ENCODE measurements at regions not wholly inside any gene's neighbourhood (a gene's known extent, or its start where the extent isn't known, plus 50 kb on each side); places are given as distances from the start of the nearest gene placed in this dataset.
"Not testable (repeated sequence)": the region's sequence is repeated elsewhere in the genome, so short reads cannot be mapped to it uniquely, and the experiment has no call there.

DNA sequence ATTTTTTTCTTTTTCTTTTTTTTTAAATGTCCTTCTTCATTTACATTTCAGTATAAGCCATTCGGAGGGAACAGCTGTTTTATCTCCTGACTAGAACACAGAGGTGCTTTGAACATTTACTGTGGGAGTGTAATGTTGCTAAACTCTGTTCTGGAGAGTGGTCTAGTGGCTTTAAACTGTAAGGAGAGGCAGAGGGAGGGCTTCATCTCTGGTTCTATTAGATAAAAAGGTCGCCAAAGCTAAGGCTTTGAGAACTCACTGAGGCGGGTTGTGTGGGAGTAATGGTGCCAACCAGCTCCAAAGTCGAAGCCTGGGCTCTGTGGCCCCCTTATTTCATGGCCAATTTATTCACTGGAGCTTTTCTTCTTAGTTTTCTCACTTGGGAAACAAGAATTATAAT, 133.2 kb downstream of the ANXA2 start:
- TF ChIP-seq, protein P1, sequence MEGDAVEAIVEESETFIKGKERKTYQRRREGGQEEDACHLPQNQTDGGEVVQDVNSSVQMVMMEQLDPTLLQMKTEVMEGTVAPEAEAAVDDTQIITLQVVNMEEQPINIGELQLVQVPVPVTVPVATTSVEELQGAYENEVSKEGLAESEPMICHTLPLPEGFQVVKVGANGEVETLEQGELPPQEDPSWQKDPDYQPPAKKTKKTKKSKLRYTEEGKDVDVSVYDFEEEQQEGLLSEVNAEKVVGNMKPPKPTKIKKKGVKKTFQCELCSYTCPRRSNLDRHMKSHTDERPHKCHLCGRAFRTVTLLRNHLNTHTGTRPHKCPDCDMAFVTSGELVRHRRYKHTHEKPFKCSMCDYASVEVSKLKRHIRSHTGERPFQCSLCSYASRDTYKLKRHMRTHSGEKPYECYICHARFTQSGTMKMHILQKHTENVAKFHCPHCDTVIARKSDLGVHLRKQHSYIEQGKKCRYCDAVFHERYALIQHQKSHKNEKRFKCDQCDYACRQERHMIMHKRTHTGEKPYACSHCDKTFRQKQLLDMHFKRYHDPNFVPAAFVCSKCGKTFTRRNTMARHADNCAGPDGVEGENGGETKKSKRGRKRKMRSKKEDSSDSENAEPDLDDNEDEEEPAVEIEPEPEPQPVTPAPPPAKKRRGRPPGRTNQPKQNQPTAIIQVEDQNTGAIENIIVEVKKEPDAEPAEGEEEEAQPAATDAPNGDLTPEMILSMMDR (conservative IDR thresholded peaks at IDR 0.05; ENCODE audit: low read depth, low read length) = no peak
- no peak for DNase-seq (ENCODE audit: low read depth)
- H3K4me3 ChIP-seq (ENCODE audit: low read depth, low read length) = no peak overlapping the region

DNA sequence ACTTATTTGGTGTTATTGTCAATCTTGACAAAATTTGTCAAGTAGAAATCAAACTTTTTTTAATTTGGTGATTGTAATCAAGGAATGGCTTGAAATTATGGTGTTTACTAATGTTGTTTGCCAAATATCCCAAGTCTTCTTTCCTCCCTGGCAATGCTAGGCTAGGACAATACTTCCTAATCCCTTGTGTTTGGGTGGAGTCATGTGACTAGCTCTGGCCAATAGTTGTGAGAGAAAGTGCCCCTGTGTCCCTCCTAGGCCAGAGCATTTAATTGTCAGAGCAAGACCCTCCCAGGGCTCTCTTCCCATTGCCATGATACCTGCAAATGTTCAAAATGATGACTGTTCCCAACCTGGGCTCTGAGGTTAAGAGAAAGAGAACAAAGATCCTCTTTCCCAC, 132.7 kb downstream of the ANXA2 start:
- DNase-seq (ENCODE audit: low read depth) = no peak
- no peak overlapping the region for H3K4me3 ChIP-seq (ENCODE audit: low read depth, low read length)
- TF ChIP-seq, protein P1 (conservative IDR thresholded peaks at IDR 0.05; ENCODE audit: low read depth, low read length) = no peak

DNA sequence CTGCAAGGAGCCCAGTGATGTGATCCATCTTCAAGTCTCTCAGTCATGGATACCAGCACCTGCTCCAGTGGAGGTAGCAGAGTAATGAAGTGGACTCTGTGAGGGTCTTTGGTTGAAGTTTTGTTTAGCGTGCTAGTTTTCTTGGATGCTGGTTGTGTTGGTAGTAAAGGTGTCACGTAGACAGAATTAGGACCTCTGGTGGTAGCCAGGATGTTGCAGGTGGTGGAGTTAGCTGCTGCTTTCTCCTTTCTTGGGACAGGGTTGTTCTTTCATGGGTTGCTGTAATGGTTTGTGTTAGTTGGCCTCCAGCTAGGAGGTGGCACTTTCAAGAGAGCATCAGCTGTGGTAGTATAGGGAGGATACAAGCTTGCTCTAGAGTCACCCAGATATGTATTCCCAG, 125.2 kb downstream of the ANXA2 start:
- H3K4me3 ChIP-seq (ENCODE audit: low read depth, low read length) = no peak overlapping the region
- TF ChIP-seq, protein P1 (conservative IDR thresholded peaks at IDR 0.05; ENCODE audit: low read depth, low read length) = peak; percentile 16
- no peak for DNase-seq (ENCODE audit: low read depth)

DNA sequence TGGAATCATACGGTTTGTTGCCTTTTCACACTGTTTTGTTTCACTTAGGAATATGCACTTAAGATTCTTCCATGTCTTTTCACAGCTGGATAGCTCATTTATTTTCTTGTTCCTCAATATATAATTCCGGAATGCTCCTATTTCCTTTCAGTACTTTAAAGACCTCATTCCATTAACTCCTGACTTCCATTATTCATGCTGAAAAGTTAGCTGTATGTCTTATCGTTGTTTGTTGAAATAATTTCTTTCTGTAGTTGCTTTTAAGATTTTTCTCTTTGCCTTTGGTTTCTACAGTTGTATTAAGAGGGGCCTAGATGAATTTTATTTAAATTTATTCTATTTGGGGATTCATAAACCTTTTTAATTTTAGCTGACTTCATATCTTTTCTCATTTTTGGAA, 122.2 kb downstream of the ANXA2 start:
- H3K4me3 ChIP-seq (ENCODE audit: low read depth, low read length) = no peak overlapping the region
- DNase-seq (ENCODE audit: low read depth) = no peak
- TF ChIP-seq, protein P1 (conservative IDR thresholded peaks at IDR 0.05; ENCODE audit: low read depth, low read length) = no peak

DNA sequence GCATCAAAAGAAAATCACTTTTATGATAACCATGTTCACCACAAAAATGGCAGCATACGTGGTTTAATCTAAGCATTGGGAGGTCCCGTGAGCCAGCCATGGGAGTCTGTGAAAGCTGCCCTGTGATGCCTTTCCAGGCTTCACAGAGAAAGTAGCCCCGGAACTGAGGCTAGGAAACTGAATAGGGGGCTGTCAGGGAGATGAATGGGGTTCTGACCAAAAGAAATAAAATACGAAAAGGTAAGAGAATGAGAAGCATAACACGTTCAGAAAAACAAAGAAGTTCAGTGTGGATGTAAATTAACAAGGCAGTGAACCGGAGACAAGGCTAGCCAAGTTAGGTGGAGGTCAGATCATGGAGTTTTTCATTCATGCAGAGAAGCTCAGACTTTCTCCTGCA, 118.9 kb downstream of the ANXA2 start:
- DNase-seq (ENCODE audit: low read depth) = no peak
- TF ChIP-seq, protein P1 (conservative IDR thresholded peaks at IDR 0.05; ENCODE audit: low read depth, low read length) = no peak
- no peak overlapping the region for H3K4me3 ChIP-seq (ENCODE audit: low read depth, low read length)

DNA sequence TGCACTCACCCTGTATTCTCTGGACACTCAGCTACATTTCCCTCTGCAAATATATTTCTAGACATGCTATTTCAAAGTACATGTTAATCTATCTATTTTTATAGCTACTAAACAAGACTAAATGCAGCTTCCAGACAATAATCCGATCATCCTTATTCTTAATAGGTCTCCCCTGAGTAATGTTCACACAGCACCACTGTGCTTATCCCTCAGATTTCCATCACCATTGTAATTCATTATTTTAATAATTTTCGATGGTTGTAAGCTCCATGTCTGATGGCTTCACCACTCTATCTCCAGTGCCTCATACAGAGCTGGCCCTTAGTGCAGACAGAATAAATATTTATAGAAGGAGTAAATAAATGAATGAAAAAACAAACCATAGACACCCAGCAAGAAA, 117.5 kb downstream of the ANXA2 start:
- TF ChIP-seq, protein P1 (conservative IDR thresholded peaks at IDR 0.05; ENCODE audit: low read depth, low read length) = no peak
- no peak overlapping the region for H3K4me3 ChIP-seq (ENCODE audit: low read depth, low read length)
- DNase-seq (ENCODE audit: low read depth) = no peak

DNA sequence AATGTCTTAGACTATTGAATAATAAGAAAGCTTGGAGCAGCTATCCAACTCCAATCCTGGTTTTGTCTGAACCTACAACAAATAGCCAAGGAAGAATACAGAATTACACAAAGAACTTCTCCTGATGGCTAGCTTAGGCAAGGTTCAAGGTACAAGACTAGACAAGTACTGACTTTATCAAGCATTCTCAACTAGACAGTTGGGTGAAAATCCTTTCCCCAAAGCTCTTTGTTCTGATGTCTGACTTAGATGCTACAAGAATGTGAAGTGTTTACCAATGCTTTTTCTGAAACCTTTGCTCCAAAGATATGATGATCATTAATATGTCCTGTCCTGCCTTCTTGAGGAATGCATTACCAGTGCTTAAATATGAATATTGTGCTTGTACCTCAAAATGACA, 113.8 kb downstream of the ANXA2 start:
- H3K4me3 ChIP-seq (ENCODE audit: low read depth, low read length) = no peak overlapping the region
- TF ChIP-seq, protein P1 (conservative IDR thresholded peaks at IDR 0.05; ENCODE audit: low read depth, low read length) = no peak
- DNase-seq (ENCODE audit: low read depth) = no peak

DNA sequence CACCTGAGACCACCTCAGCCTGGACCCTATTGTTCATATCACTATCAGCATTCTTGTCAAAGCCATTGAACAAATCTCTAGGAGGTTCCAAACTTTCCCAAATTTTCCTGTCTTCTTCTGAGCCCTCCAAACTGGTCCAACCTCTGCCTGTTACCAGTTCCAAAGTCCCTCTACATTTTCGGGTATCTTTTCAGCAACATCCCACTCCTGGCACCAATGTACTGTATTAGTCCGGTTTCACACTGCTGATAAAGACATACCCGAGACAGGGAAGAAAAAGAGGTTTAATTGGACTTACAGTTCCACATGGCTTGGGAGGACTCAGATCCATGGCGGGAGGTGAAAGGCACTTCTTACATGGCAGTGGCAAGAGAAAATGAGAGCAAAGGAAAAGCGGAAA, 101.9 kb downstream of the ANXA2 start:
- H3K4me3 ChIP-seq (ENCODE audit: low read depth, low read length); DNase-seq (ENCODE audit: low read depth): not testable (repeated sequence)
